Astrocyte (in vitro differentiated cells and primary cell): ENCODE measurements at regions not wholly inside any gene's neighbourhood (a gene's known extent, or its start where the extent isn't known, plus 50 kb on each side); places are given as distances from the start of the nearest gene placed in this dataset.

ENCODE experiments used
- CTCF ChIP-seq: IDR thresholded peaks from 2 replicates; pipeline ENCODE4 v1.5.1; 2011; ENCODE audit warnings: low read depth, mild to moderate bottlenecking, inconsistent platforms, low read length, moderate library complexity; ENCODE audit not compliant: insufficient read depth
- EZH2 ChIP-seq: IDR thresholded peaks from 2 replicates; pipeline ENCODE4 v1.6.1; 2012; ENCODE audit warnings: mild to moderate bottlenecking, low read length, inconsistent platforms; ENCODE audit not compliant: insufficient read depth

- TF ChIP-seq CTCF: no peak
- TF ChIP-seq EZH2: no peak
Observed at GRCh38 chr10:90986870-90987269, 66.0 kb upstream of the ANKRD1 start.
